Calu3 (cell line): ENCODE measurements at regions not wholly inside any gene's neighbourhood (a gene's known extent, or its start where the extent isn't known, plus 50 kb on each side); places are given as distances from the start of the nearest gene placed in this dataset.

Experiments
- BruUV-seq: library from RNA; stranded (reverse); fragments of 400-500 nt; replicated peaks from 2 replicates; lab custom pipeline; 2021; lab: Mats Ljungman, UMichigan
- CTCF ChIA-PET: fragments of 300-600 bp; sonication (Branson Sonifier 250); formaldehyde crosslinking; loops from one replicate; lab custom pipeline; 2022; ENCODE audit warnings: antibody characterized with exemption; lab: Charles Lee
- DNase-seq: peaks from one replicate; pipeline ENCODE4 v3.0.0; 2022
- H3K27ac Mint-ChIP-seq: one replicate; pipeline ENCODE4 v1.8.0; 2022; ENCODE audit warnings: mixed read lengths; ENCODE audit not compliant: unreplicated experiment
- H3K27me3 Mint-ChIP-seq: one replicate; pipeline ENCODE4 v1.8.0; 2022; ENCODE audit warnings: mixed read lengths; ENCODE audit not compliant: unreplicated experiment
- H3K36me3 Mint-ChIP-seq: one replicate; pipeline ENCODE4 v1.8.0; 2022; ENCODE audit warnings: mild to moderate bottlenecking, moderate library complexity, mixed read lengths; ENCODE audit not compliant: insufficient read depth, unreplicated experiment
- H3K4me1 Mint-ChIP-seq: one replicate; pipeline ENCODE4 v1.8.0; 2022; ENCODE audit warnings: mild to moderate bottlenecking, low read depth, mixed read lengths; ENCODE audit not compliant: unreplicated experiment
- H3K4me3 Mint-ChIP-seq: one replicate; pipeline ENCODE4 v1.8.0; 2022; ENCODE audit warnings: mild to moderate bottlenecking, low read depth, moderate library complexity, mixed read lengths; ENCODE audit not compliant: unreplicated experiment
- H3K9me3 Mint-ChIP-seq: one replicate; pipeline ENCODE4 v1.8.0; 2022; ENCODE audit warnings: low read depth, mixed read lengths; ENCODE audit not compliant: unreplicated experiment
- CTCF ChIP-seq: fragments of 200-600 bp; IDR thresholded peaks from one replicate; pipeline ENCODE4 v1.8.0; 2022; ENCODE audit warnings: antibody characterized with exemption; ENCODE audit not compliant: unreplicated experiment
- intact Hi-C: fragments of 100-400 bp; cut with micrococcal nuclease; formaldehyde crosslinking; loops from one replicate; pipeline ENCODE4 v1.10.0; 2022; ENCODE audit not compliant: unreplicated experiment

DNA sequence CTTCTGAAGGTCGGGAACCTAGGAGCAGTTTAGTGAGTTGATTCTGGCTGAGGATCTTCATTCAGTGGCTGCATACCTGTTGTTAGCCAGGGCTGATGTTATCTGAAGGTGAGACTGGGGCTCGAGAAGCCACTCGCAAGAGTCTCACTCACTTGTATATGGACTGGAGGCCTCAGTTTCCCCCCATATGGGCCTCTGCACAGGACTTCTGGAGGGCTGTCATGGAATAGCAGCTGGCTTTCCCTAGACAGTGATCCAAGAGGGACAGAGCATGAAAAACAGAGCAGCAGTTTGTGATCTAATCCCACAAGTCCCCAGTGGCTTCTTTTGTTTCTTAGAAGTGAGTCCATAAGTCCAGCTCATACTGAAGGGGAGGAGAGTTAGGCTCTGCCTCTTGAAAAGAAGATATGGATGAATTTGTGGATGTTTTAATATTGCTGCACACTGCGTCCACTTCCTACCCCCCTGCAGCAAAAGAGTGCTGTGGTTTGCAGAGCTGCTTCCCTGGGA lies 623.4 kb downstream of the CDH26 start:
- no TSS peak for BruUV-seq
- no peak overlapping the region for H3K4me3 Mint-ChIP-seq
- H3K36me3 Mint-ChIP-seq, result no peaks in the 10 kb centered on the region
- no peaks in the 10 kb centered on the region for H3K9me3 Mint-ChIP-seq
- no peaks in the 10 kb centered on the region for H3K27me3 Mint-ChIP-seq
- CTCF ChIA-PET, result no interaction called here
- H3K4me1 Mint-ChIP-seq, result no peaks in the 10 kb centered on the region
- DNase-seq, result no peak
- intact Hi-C loops, result no loop called here
- TF ChIP-seq CTCF, result no peak
- no peak overlapping the region for H3K27ac Mint-ChIP-seq

DNA sequence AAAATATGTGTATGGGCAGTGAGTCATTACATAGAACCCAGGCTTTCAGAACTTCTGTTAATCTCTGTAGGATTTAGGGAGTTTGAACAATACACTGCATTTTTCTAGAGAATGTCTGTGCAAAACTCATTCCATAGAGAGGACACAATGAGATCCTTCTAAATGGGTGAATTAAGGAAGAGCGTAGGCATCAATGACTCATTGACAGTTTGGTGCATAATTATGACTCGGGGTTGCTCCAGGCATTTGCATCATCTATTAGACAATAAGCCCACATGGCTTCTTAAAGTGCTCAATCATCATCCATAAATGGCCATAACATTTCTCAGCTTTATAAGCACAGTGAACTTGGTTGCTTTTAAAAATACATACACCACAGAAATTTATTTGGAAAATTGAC lies 625.5 kb downstream of the CDH26 start:
- DNase-seq, result no peak
- CTCF ChIA-PET, result no interaction called here
- intact Hi-C loops, result no loop called here
- H3K27me3 Mint-ChIP-seq, result no peaks in the 10 kb centered on the region
- no TSS peak for BruUV-seq
- H3K9me3 Mint-ChIP-seq, result no peaks in the 10 kb centered on the region
- no peak for TF ChIP-seq CTCF
- no peak overlapping the region for H3K4me3 Mint-ChIP-seq
- no peaks in the 10 kb centered on the region for H3K4me1 Mint-ChIP-seq
- no peak overlapping the region for H3K27ac Mint-ChIP-seq
- H3K36me3 Mint-ChIP-seq, result no peaks in the 10 kb centered on the region

GRCh38 chr20:60584221-60584620 lies 626.0 kb downstream of the CDH26 start:
- no peaks in the 10 kb centered on the region for H3K27me3 Mint-ChIP-seq
- no TSS peak for BruUV-seq
- TF ChIP-seq CTCF, result no peak
- H3K9me3 Mint-ChIP-seq, result peaks cover 4% of the 10 kb centered on the region
- CTCF ChIA-PET, result no interaction called here
- no peak for DNase-seq
- no peak overlapping the region for H3K27ac Mint-ChIP-seq
- no peaks in the 10 kb centered on the region for H3K4me1 Mint-ChIP-seq
- no peaks in the 10 kb centered on the region for H3K36me3 Mint-ChIP-seq
- no peak overlapping the region for H3K4me3 Mint-ChIP-seq
- intact Hi-C loops, result no loop called here

DNA sequence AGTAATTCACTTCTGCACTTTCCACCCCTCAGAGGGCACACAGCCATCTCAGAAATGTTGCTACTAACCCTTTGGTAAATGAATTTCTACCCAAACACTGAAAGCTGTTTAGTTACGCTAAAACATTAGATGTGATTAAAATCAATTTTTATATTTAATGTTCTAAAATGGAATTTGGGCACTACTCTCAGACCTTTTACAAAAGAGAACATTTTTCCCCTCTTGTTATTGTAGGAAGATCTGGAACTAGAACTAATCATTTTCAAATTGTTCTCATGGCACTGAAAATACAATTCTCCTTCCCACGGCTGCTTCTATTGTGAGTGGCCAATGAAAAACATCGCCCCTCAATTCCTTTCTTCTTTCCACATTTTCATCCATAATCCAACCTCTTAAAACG lies 627.4 kb downstream of the CDH26 start:
- Mint-ChIP-seq H3K27me3 (no peaks in the 10 kb centered on the region), H3K27ac (no peak overlapping the region), H3K4me1 (no peaks in the 10 kb centered on the region), H3K36me3 (no peaks in the 10 kb centered on the region), H3K4me3 (no peak overlapping the region), H3K9me3 (peaks cover 4% of the 10 kb centered on the region)
- no TSS peak for BruUV-seq
- DNase-seq, result no peak
- intact Hi-C loops, result no loop called here
- no peak for TF ChIP-seq CTCF
- CTCF ChIA-PET, result no interaction called here
